ENCODE measurements at regions not wholly inside any gene's neighbourhood (a gene's known extent, or its start where the extent isn't known, plus 50 kb on each side); places are given as distances from the start of the nearest gene placed in this dataset.

- H3K36me3 ChIP-seq, result no peaks in the 10 kb centered on the region
- no peak for TF ChIP-seq CTCF (IDR thresholded peaks at IDR 0.05)
- H3K9me3 ChIP-seq, result no peaks in the 10 kb centered on the region
- no peak for DNase-seq (ENCODE audit: low spot score)
- ATAC-seq (ENCODE audit: insufficient number of reproducible peaks, low FRiP score, low read depth), result no peak
- no peak overlapping the region for H3K4me3 ChIP-seq
- peaks cover 7 to 17% of the 10 kb centered on the region in 2 donors for H3K4me1 ChIP-seq (ENCODE audit: control insufficient read depth in 1 of 2, low read depth in 2 of 2)
- H3K27ac ChIP-seq, result no peak overlapping the region
- H3K27me3 ChIP-seq (replicated peaks; ENCODE audit: insufficient read depth), result no peaks in the 10 kb centered on the region
These were observed 133.3 kb downstream of the KLF12 start for GRCh38 chr13:74000876-74001275.

GRCh38 chr13:73998631-73999030, 135.6 kb downstream of the KLF12 start:
- H3K27ac ChIP-seq, result no peak overlapping the region
- no peak for DNase-seq (ENCODE audit: low spot score)
- no peaks in the 10 kb centered on the region for H3K36me3 ChIP-seq
- H3K9me3 ChIP-seq, result no peaks in the 10 kb centered on the region
- H3K4me3 ChIP-seq, result no peak overlapping the region
- no peak for TF ChIP-seq CTCF (IDR thresholded peaks at IDR 0.05)
- no peak for ATAC-seq (ENCODE audit: insufficient number of reproducible peaks, low FRiP score, low read depth)
- H3K27me3 ChIP-seq (replicated peaks; ENCODE audit: insufficient read depth), result no peaks in the 10 kb centered on the region
- H3K4me1 ChIP-seq (ENCODE audit: control insufficient read depth in 1 of 2, low read depth in 2 of 2), result peaks cover 9 to 17% of the 10 kb centered on the region in 2 donors

DNA sequence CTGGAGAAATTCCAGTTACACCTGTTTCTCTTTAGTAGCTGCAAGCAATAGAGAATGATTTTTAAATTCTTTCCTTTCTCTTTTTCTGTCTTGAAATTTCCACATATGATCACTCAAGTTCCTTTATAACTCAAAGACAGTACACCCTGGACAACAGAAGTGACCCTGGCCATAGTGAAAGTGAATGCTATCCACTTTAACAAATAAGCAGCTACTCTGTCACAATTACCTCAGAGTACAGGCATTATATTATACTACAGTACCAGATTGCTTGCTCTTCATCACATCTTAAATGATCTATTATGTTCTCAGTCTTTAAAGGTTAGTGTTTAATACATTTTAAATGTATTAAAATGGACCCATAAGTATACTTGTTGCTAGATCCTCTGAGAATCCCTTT, 136.2 kb downstream of the KLF12 start:
- no peak for ATAC-seq (ENCODE audit: insufficient number of reproducible peaks, low FRiP score, low read depth)
- H3K27ac ChIP-seq, result no peak overlapping the region
- TF ChIP-seq CTCF (IDR thresholded peaks at IDR 0.05), result no peak
- H3K4me3 ChIP-seq, result no peak overlapping the region
- H3K4me1 ChIP-seq (ENCODE audit: control insufficient read depth in 1 of 2, low read depth in 2 of 2), result peaks cover 9 to 14% of the 10 kb centered on the region in 2 donors
- H3K36me3 ChIP-seq, result no peaks in the 10 kb centered on the region
- no peak for DNase-seq (ENCODE audit: low spot score)
- H3K27me3 ChIP-seq (replicated peaks; ENCODE audit: insufficient read depth), result no peaks in the 10 kb centered on the region
- H3K9me3 ChIP-seq, result no peaks in the 10 kb centered on the region

DNA sequence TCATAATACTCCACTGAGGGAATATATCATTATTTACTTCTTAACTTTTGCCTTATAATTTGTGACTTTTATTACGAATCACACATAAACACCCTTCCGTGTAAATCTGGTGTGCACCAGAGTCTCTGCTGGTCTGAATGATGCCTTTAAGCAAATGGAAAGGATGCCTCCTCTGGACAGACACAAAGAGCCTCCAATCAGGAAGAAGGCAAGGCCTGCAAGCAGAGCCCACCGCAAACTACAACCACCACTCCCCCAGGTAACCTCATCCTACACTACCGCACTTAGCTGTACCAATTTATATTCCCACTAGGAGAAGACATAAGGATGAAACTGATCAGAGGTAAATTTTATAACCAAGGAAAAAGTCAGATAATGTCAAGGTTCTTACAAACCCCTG, 137.6 kb downstream of the KLF12 start:
- Histone ChIP-seq H3K4me3 (no peak overlapping the region), H3K9me3 (no peaks in the 10 kb centered on the region), H3K27ac (no peak overlapping the region), H3K36me3 (no peaks in the 10 kb centered on the region), H3K27me3 (replicated peaks; ENCODE audit: insufficient read depth) (no peaks in the 10 kb centered on the region), H3K4me1 (ENCODE audit: control insufficient read depth in 1 of 2, low read depth in 2 of 2) (peaks cover 9 to 14% of the 10 kb centered on the region in 2 donors)
- no peak for ATAC-seq (ENCODE audit: insufficient number of reproducible peaks, low FRiP score, low read depth)
- TF ChIP-seq CTCF (IDR thresholded peaks at IDR 0.05), result no peak
- no peak for DNase-seq (ENCODE audit: low spot score)

- H3K27ac ChIP-seq, result peak overlapping the region in 1 of 2 donors; percentile 31
- TF ChIP-seq CTCF (IDR thresholded peaks at IDR 0.05), result no peak
- no peak overlapping the region for H3K4me3 ChIP-seq
- DNase-seq (ENCODE audit: low spot score) (no peak), ATAC-seq (ENCODE audit: insufficient number of reproducible peaks, low FRiP score, low read depth) (no peak)
- H3K9me3 ChIP-seq, result no peaks in the 10 kb centered on the region
- peaks cover 9 to 14% of the 10 kb centered on the region in 2 donors for H3K4me1 ChIP-seq (ENCODE audit: control insufficient read depth in 1 of 2, low read depth in 2 of 2)
- no peaks in the 10 kb centered on the region for H3K27me3 ChIP-seq (replicated peaks; ENCODE audit: insufficient read depth)
- H3K36me3 ChIP-seq, result no peaks in the 10 kb centered on the region
These were observed 138.5 kb downstream of the KLF12 start for GRCh38 chr13:73995736-73996135.
